HG03066 (cell line): ENCODE measurements at regions not wholly inside any gene's neighbourhood (a gene's known extent, or its start where the extent isn't known, plus 50 kb on each side); places are given as distances from the start of the nearest gene placed in this dataset.

Experiments used
- ATAC-seq: cut with Tn5 transposase; IDR thresholded peaks from one replicate; pipeline ENCODE4 v1.9.1; 2021; ENCODE audit warnings: low read depth; ENCODE audit not compliant: unreplicated experiment

- no peak for ATAC-seq
These were observed 852.1 kb downstream of the MAT2B start for GRCh38 chr5:164357395-164358033.

- peak; percentile 66 for ATAC-seq
These were observed 853.3 kb downstream of the MAT2B start for GRCh38 chr5:164358531-164359259.

GRCh38 chr5:164359260-164360255 lies 854.1 kb downstream of the MAT2B start:
- ATAC-seq, result peak; percentile 21

GRCh38 chr5:164360589-164360988 lies 855.2 kb downstream of the MAT2B start:
- no peak for ATAC-seq

GRCh38 chr5:164361986-164362385 lies 856.6 kb downstream of the MAT2B start:
- ATAC-seq, result no peak

DNA sequence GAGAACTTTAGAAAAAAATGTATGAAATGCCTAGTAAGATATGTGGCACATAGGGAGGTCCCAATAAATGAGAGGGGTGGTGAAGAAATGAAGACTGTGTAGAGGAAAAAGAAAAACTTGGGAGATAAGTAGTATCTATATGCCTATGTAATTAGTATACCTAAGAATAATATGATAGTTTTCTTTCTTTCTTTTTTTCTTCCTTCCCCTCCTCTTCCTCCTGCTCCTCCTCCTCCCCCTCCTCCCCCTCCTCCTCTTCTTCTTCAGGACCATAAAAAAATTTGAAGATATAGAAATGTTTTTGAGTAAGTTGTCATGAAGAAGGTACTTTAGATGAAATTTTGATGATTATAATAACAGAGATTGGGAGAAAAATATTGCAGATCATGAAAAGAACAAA lies 857.4 kb downstream of the MAT2B start:
- no peak for ATAC-seq

GRCh38 chr5:164364237-164365208 lies 859.1 kb downstream of the MAT2B start:
- no peak for ATAC-seq

- no peak for ATAC-seq
These were observed 865.4 kb downstream of the MAT2B start for GRCh38 chr5:164370841-164371240.

GRCh38 chr5:164372892-164373291 lies 867.5 kb downstream of the MAT2B start:
- ATAC-seq, result no peak

DNA sequence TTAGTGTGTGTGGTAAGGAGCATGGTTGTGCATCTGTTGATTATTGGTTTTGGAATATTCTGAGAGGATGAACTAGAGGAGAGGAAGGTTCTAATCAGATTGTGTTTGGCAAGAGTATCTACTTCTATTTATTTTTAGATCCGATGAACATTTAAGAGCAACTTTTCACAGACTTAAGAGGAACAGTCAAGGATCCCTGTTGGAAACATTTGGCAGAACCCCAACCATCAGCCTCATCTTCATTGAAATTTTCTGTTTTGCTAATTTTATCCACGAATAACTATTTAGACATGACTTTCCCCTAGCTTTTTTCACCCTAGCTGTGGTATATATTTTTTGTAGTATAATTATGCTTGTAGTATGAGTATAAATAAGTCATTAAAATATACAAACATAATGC lies 868.5 kb downstream of the MAT2B start:
- ATAC-seq, result no peak

- no peak for ATAC-seq
These were observed 869.6 kb downstream of the MAT2B start for GRCh38 chr5:164375051-164375450.

- no peak for ATAC-seq
These were observed 871.4 kb downstream of the MAT2B start for GRCh38 chr5:164376843-164377242.

DNA sequence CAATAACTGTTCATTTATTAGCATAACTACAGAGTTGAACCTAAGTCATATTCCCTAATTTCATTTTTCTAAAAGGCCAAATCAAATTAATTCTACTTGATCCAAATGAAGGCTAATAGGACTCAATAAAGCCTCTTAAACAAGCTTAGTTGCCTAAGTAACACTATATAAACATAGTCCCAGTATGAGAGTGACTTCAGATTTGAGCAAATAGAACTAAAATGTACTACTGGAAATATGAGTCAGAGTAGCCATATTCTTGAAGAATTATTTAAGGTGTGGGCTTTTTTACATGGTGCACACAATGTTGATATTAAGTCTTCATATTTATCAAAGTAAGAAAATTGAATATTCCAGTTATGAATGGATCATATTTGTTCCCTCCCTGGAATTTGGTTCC lies 872.3 kb downstream of the MAT2B start:
- no peak for ATAC-seq

- no peak for ATAC-seq
These were observed 878.2 kb downstream of the MAT2B start for GRCh38 chr5:164383662-164384061.

DNA sequence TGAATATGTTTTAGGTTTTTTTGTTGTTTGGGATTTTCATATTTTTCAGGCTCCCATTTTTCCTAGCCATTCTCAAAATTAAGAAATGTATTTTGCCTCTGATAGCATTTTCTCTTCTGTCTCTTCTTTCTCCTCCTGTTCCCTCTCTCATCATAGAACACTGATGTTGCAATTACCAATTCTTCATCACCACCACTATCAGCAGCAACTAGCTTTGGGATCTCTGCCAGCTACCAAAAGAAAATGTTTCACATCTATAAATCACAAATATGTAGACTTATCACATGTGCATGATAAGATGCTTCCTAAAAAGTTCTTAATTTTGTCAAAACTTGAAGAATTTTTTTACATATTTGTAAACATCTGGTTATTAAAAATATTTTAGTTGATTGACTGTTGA lies 887.1 kb downstream of the MAT2B start:
- ATAC-seq, result no peak

GRCh38 chr5:164394686-164395194 lies 889.3 kb downstream of the MAT2B start:
- ATAC-seq, result no peak

- ATAC-seq, result no peak
These were observed 907.1 kb downstream of the MAT2B start for GRCh38 chr5:164412531-164412930.

DNA sequence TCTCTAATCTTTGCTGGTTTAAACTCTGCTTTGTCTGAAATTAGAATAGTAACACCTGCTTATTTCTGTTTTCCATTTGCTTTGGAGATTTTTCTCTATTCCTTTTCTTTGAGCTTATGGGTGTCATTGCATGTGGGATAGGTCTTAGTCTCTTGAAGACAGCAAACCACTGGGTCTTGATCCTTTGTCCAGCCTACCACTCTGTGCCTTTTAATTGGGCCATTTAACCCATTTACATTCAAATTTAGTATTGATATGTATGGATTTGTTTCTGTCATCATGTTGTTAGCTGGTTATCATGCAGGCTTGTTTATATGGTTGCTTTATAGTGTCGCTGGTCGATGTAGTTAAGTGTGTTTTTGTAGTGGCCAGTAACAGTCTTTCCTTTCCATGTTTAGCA lies 914.7 kb downstream of the MAT2B start:
- ATAC-seq, result no peak

- no peak for ATAC-seq
These were observed 917.0 kb downstream of the MAT2B start for GRCh38 chr5:164422400-164422799.
